ENCODE measurements at regions not wholly inside any gene's neighbourhood (a gene's known extent, or its start where the extent isn't known, plus 50 kb on each side); places are given as distances from the start of the nearest gene placed in this dataset.

GRCh38 chrX:49773993-49774392, 55.1 kb upstream of the PAGE4 start:
- DNase-seq, result no peak

- DNase-seq, result no peak
Measured at GRCh38 chrX:49767236-49767635, 61.9 kb upstream of the PAGE4 start.

- DNase-seq, result no peak
Measured at GRCh38 chrX:49762175-49762720, 66.5 kb upstream of the PAGE1 start.

- peak in 1 of 56 donors; percentile 0 for DNase-seq
Measured at GRCh38 chrX:49761481-49761880, 65.7 kb upstream of the PAGE1 start.

- DNase-seq, result no peak
Measured at GRCh38 chrX:49760290-49760890, 64.6 kb upstream of the PAGE1 start.

GRCh38 chrX:49756692-49757091, 60.9 kb upstream of the PAGE1 start:
- DNase-seq, result no peak

GRCh38 chrX:49754233-49754857, 58.6 kb upstream of the PAGE1 start:
- DNase-seq, result peak in 15 of 56 donors; percentile 0 to 17 (median 1)

- no peak for DNase-seq
Measured at GRCh38 chrX:49753691-49754090, 57.9 kb upstream of the PAGE1 start.

- no peak for DNase-seq
Measured at GRCh38 chrX:49748211-49748956, 52.6 kb upstream of the PAGE1 start.

- DNase-seq, result no peak
Measured at GRCh38 chrX:49746306-49746705, 50.5 kb upstream of the PAGE1 start.
